Ishikawa (cell line): ENCODE measurements at regions not wholly inside any gene's neighbourhood (a gene's known extent, or its start where the extent isn't known, plus 50 kb on each side); places are given as distances from the start of the nearest gene placed in this dataset.

Source experiments
- CEBPB ChIP-seq: IDR thresholded peaks from 2 replicates; pipeline ENCODE4 v1.6.1; 2012
- CREB1 ChIP-seq: IDR thresholded peaks from 2 replicates; pipeline ENCODE4 v1.6.1; 2012; ENCODE audit warnings: low read depth
- EGR1 ChIP-seq: IDR thresholded peaks from 2 replicates; pipeline ENCODE4 v1.6.1; 2012
- EP300 ChIP-seq: IDR thresholded peaks from 2 replicates; pipeline ENCODE4 v1.6.1; 2012; ENCODE audit warnings: borderline replicate concordance
- FOXM1 ChIP-seq: IDR thresholded peaks from 2 replicates; pipeline ENCODE4 v1.6.1; 2012; ENCODE audit warnings: low read depth, borderline replicate concordance
- MAX ChIP-seq: IDR thresholded peaks from 2 replicates; pipeline ENCODE4 v1.6.1; 2012
- NFIC ChIP-seq: IDR thresholded peaks from 2 replicates; pipeline ENCODE4 v1.6.1; 2012
- RAD21 ChIP-seq: IDR thresholded peaks from 2 replicates; pipeline ENCODE4 v1.6.1; 2012; ENCODE audit warnings: low read depth
- REST ChIP-seq: IDR thresholded peaks from 2 replicates; pipeline ENCODE4 v1.6.1; 2012; ENCODE audit warnings: low read depth, mild to moderate bottlenecking
- TAF1 ChIP-seq: IDR thresholded peaks from 2 replicates; pipeline ENCODE4 v1.6.1; 2012; ENCODE audit warnings: low read depth, mild to moderate bottlenecking
- TCF12 ChIP-seq: IDR thresholded peaks from 2 replicates; pipeline ENCODE4 v1.6.1; 2012; ENCODE audit warnings: low read depth
- TEAD4 ChIP-seq: IDR thresholded peaks from 2 replicates; pipeline ENCODE4 v1.6.1; 2012
- USF1 ChIP-seq: IDR thresholded peaks from 2 replicates; pipeline ENCODE4 v1.6.1; 2012
- YY1 ChIP-seq: IDR thresholded peaks from 2 replicates; pipeline ENCODE4 v1.6.1; 2012; ENCODE audit warnings: low read depth
- ZBTB7A ChIP-seq: IDR thresholded peaks from 2 replicates; pipeline ENCODE4 v1.6.1; 2012; ENCODE audit warnings: low read depth

GRCh38 chr5:112594941-112595340, 142.7 kb upstream of the APC start:
- TF ChIP-seq CREB1, result no peak
- no peak for TF ChIP-seq TAF1
- TF ChIP-seq FOXM1, result no peak
- no peak for TF ChIP-seq EGR1
- no peak for TF ChIP-seq ZBTB7A
- no peak for TF ChIP-seq TEAD4
- no peak for TF ChIP-seq USF1

- no peak for TF ChIP-seq EGR1
These were observed 139.9 kb upstream of the APC start for GRCh38 chr5:112597831-112598230.

- TF ChIP-seq RAD21 (peak; percentile 48), REST (no peak), TEAD4 (no peak), NFIC (no peak)
These were observed 132.7 kb upstream of the APC start for GRCh38 chr5:112604732-112605630.

- no peak for TF ChIP-seq EGR1
- no peak for TF ChIP-seq CREB1
- TF ChIP-seq MAX, result no peak
- TF ChIP-seq REST, result no peak
- no peak for TF ChIP-seq TCF12
- no peak for TF ChIP-seq CEBPB
- TF ChIP-seq FOXM1, result no peak
These were observed 128.7 kb upstream of the APC start for GRCh38 chr5:112608975-112609374.

- TF ChIP-seq RAD21 (no peak), FOXM1 (no peak), EP300 (no peak), CEBPB (no peak), YY1 (no peak), TCF12 (no peak), MAX (no peak), USF1 (no peak), NFIC (no peak), ZBTB7A (no peak), TEAD4 (no peak), CREB1 (no peak), TAF1 (no peak), EGR1 (no peak), REST (no peak)
These were observed 125.0 kb upstream of the APC start for GRCh38 chr5:112612663-112613062.
